Activated CD8-positive, alpha-beta memory T cell treated with anti-CD3 and anti-CD28 coated beads, Interleukin-2, amount 10 ng/mL, durations not matched to agents 7 days and 5 days (primary cell): ENCODE measurements at regions not wholly inside any gene's neighbourhood (a gene's known extent, or its start where the extent isn't known, plus 50 kb on each side); places are given as distances from the start of the nearest gene placed in this dataset.
"Not testable (repeated sequence)": the region's sequence is repeated elsewhere in the genome, so short reads cannot be mapped to it uniquely, and the experiment has no call there.

Experiments
- ATAC-seq: fragments of 150-1000 bp; cut with Tn5 transposase; one replicate; pipeline ENCODE4 v1.10.0; 2021; ENCODE audit warnings: moderate library complexity
- CTCF ChIA-PET: fragments of 350-600 bp; sonication (Branson Sonifier 250); formaldehyde crosslinking; loops from one replicate; lab custom pipeline; 2021; ENCODE audit warnings: antibody characterized with exemption; lab: Charles Lee
- DNase-seq: peaks from one replicate; pipeline ENCODE4 v3.0.0-alpha.2; 2020
- H3K27ac Mint-ChIP-seq: one replicate; pipeline ENCODE4 v1.8.0; 2021; ENCODE audit warnings: mild to moderate bottlenecking, mixed read lengths
- H3K27me3 Mint-ChIP-seq: one replicate; pipeline ENCODE4 v1.8.0; 2021; ENCODE audit warnings: mixed read lengths
- H3K36me3 Mint-ChIP-seq: one replicate; pipeline ENCODE4 v1.8.0; 2021; ENCODE audit warnings: mild to moderate bottlenecking, mixed read lengths
- H3K4me1 Mint-ChIP-seq: one replicate; pipeline ENCODE4 v1.8.0; 2021; ENCODE audit warnings: mixed read lengths
- H3K4me3 Mint-ChIP-seq: one replicate; pipeline ENCODE4 v1.8.0; 2021; ENCODE audit warnings: mild to moderate bottlenecking, moderate library complexity, mixed read lengths
- H3K9me3 Mint-ChIP-seq: one replicate; pipeline ENCODE4 v1.8.0; 2022; ENCODE audit warnings: low read depth, mixed read lengths

GRCh38 chr2:36302911-36303310, 52.7 kb upstream of the CRIM1 start:
- no peak for ATAC-seq
- DNase-seq: no peak
- CTCF ChIA-PET: no interaction called here
- H3K4me3 Mint-ChIP-seq: no peak overlapping the region
- H3K9me3 Mint-ChIP-seq: peaks cover 5% of the 10 kb centered on the region
- H3K27ac Mint-ChIP-seq: no peak overlapping the region
- H3K36me3 Mint-ChIP-seq: peaks cover 2% of the 10 kb centered on the region
- H3K4me1 Mint-ChIP-seq: peaks cover 5% of the 10 kb centered on the region
- no peaks in the 10 kb centered on the region for H3K27me3 Mint-ChIP-seq

GRCh38 chr2:36301843-36302242, 53.7 kb upstream of the CRIM1 start:
- peaks cover 5% of the 10 kb centered on the region for H3K4me1 Mint-ChIP-seq
- ATAC-seq (no peak), DNase-seq (no peak)
- H3K4me3 Mint-ChIP-seq: no peak overlapping the region
- peaks cover 2% of the 10 kb centered on the region for H3K36me3 Mint-ChIP-seq
- peaks cover 5% of the 10 kb centered on the region for H3K9me3 Mint-ChIP-seq
- CTCF ChIA-PET: no interaction called here
- H3K27ac Mint-ChIP-seq: no peak overlapping the region
- H3K27me3 Mint-ChIP-seq: no peaks in the 10 kb centered on the region

- Mint-ChIP-seq H3K27me3 (no peaks in the 10 kb centered on the region), H3K4me3 (no peak overlapping the region), H3K4me1 (peaks cover 5% of the 10 kb centered on the region), H3K36me3 (peaks cover 2% of the 10 kb centered on the region), H3K27ac (no peak overlapping the region), H3K9me3 (peaks cover 5% of the 10 kb centered on the region)
- DNase-seq: no peak
- CTCF ChIA-PET: no interaction called here
- no peak for ATAC-seq
Observed at GRCh38 chr2:36300697-36301096, 54.9 kb upstream of the CRIM1 start.

GRCh38 chr2:36296798-36297197, 58.8 kb upstream of the CRIM1 start:
- H3K27ac Mint-ChIP-seq: no peak overlapping the region
- peaks cover 2% of the 10 kb centered on the region for H3K36me3 Mint-ChIP-seq
- no peaks in the 10 kb centered on the region for H3K27me3 Mint-ChIP-seq
- ATAC-seq (no peak), DNase-seq (no peak)
- CTCF ChIA-PET: no interaction called here
- no peak overlapping the region for H3K4me3 Mint-ChIP-seq
- H3K4me1 Mint-ChIP-seq: peaks cover 11% of the 10 kb centered on the region
- H3K9me3 Mint-ChIP-seq: peaks cover 2% of the 10 kb centered on the region

- CTCF ChIA-PET: interaction anchor here (0.8 kb wide), 1 partner anchor 41 kb away, joined by 4 read pairs; no protein-coding TSS in a partner anchor
Observed at GRCh38 chr2:36294316-36294721, 61.3 kb upstream of the CRIM1 start.

GRCh38 chr2:36290306-36290856, 65.2 kb upstream of the CRIM1 start:
- H3K4me1 Mint-ChIP-seq: peaks cover 15% of the 10 kb centered on the region
- no peak overlapping the region for H3K27ac Mint-ChIP-seq
- H3K9me3 Mint-ChIP-seq: peaks cover 1% of the 10 kb centered on the region
- ATAC-seq: no peak
- no peak for DNase-seq
- H3K36me3 Mint-ChIP-seq: peaks cover 1% of the 10 kb centered on the region
- CTCF ChIA-PET: interaction anchor here (1.3 kb wide), 1 partner anchor 143 kb away, joined by 3 read pairs; no protein-coding TSS in a partner anchor
- no peaks in the 10 kb centered on the region for H3K27me3 Mint-ChIP-seq
- no peak overlapping the region for H3K4me3 Mint-ChIP-seq

More at GRCh38 chr2:36294316-36294721, 61.3 kb upstream of the CRIM1 start:
- ATAC-seq (no peak), DNase-seq (peak; percentile 46)
- H3K27me3 Mint-ChIP-seq: no peaks in the 10 kb centered on the region
- H3K9me3 Mint-ChIP-seq: no peaks in the 10 kb centered on the region
- H3K4me1 Mint-ChIP-seq: peaks cover 7% of the 10 kb centered on the region
- H3K4me3 Mint-ChIP-seq: no peak overlapping the region
- H3K36me3 Mint-ChIP-seq: no peaks in the 10 kb centered on the region
- H3K27ac Mint-ChIP-seq: no peak overlapping the region

- DNase-seq (no peak), ATAC-seq (no peak)
- Mint-ChIP-seq H3K4me3 (no peak overlapping the region), H3K9me3 (peaks cover 3% of the 10 kb centered on the region), H3K27ac (no peak overlapping the region), H3K36me3 (peaks cover 3% of the 10 kb centered on the region), H3K27me3 (no peaks in the 10 kb centered on the region), H3K4me1 (peaks cover 15% of the 10 kb centered on the region)
- CTCF ChIA-PET: no interaction called here
Observed at GRCh38 chr2:36289731-36290130, 65.8 kb upstream of the CRIM1 start.

GRCh38 chr2:36287363-36288275, 68.0 kb upstream of the CRIM1 start:
- peaks cover 4% of the 10 kb centered on the region for H3K36me3 Mint-ChIP-seq
- peaks cover 9% of the 10 kb centered on the region for H3K4me1 Mint-ChIP-seq
- peaks cover 11% of the 10 kb centered on the region for H3K9me3 Mint-ChIP-seq
- H3K4me3 Mint-ChIP-seq: no peak overlapping the region
- no peak for DNase-seq
- H3K27ac Mint-ChIP-seq: no peak overlapping the region
- H3K27me3 Mint-ChIP-seq: no peaks in the 10 kb centered on the region
- CTCF ChIA-PET: interaction anchor here (0.8 to 1.5 kb wide), 3 partner anchors 27 to 150 kb away, joined by 3 read pairs; no protein-coding TSS in a partner anchor
- no peak for ATAC-seq

GRCh38 chr2:36279506-36279905, 76.1 kb upstream of the CRIM1 start:
- H3K4me3 Mint-ChIP-seq, H3K27me3 Mint-ChIP-seq, H3K4me1 Mint-ChIP-seq, H3K27ac Mint-ChIP-seq, DNase-seq, CTCF ChIA-PET, ATAC-seq: not testable (repeated sequence)
- Mint-ChIP-seq H3K9me3 (peaks cover 15% of the 10 kb centered on the region), H3K36me3 (peaks cover 15% of the 10 kb centered on the region)

- DNase-seq: no peak
- no peaks in the 10 kb centered on the region for H3K27me3 Mint-ChIP-seq
Observed at GRCh38 chr2:36277881-36278523, 77.6 kb upstream of the CRIM1 start.

GRCh38 chr2:36277146-36277808, 78.3 kb upstream of the CRIM1 start:
- H3K4me1 Mint-ChIP-seq: peaks cover 4% of the 10 kb centered on the region
- peaks cover 13% of the 10 kb centered on the region for H3K36me3 Mint-ChIP-seq
- H3K27ac Mint-ChIP-seq: no peak overlapping the region
- no peak overlapping the region for H3K4me3 Mint-ChIP-seq
- CTCF ChIA-PET: no interaction called here
- peak; percentile 42 for DNase-seq
- peaks cover 7% of the 10 kb centered on the region for H3K9me3 Mint-ChIP-seq
- H3K27me3 Mint-ChIP-seq: no peaks in the 10 kb centered on the region
- peak; percentile 47 for ATAC-seq

More at GRCh38 chr2:36277881-36278523, 77.6 kb upstream of the CRIM1 start:
- peaks cover 4% of the 10 kb centered on the region for H3K4me1 Mint-ChIP-seq
- no peak overlapping the region for H3K4me3 Mint-ChIP-seq
- H3K9me3 Mint-ChIP-seq: peaks cover 10% of the 10 kb centered on the region
- no peak overlapping the region for H3K27ac Mint-ChIP-seq
- ATAC-seq: no peak
- CTCF ChIA-PET: no interaction called here
- H3K36me3 Mint-ChIP-seq: peaks cover 13% of the 10 kb centered on the region

- ATAC-seq (no peak), DNase-seq (no peak)
- peaks cover 7% of the 10 kb centered on the region for H3K9me3 Mint-ChIP-seq
- no peak overlapping the region for H3K27ac Mint-ChIP-seq
- peaks cover 5% of the 10 kb centered on the region for H3K4me1 Mint-ChIP-seq
- H3K36me3 Mint-ChIP-seq: peaks cover 12% of the 10 kb centered on the region
- CTCF ChIA-PET: no interaction called here
- no peak overlapping the region for H3K4me3 Mint-ChIP-seq
- H3K27me3 Mint-ChIP-seq: no peaks in the 10 kb centered on the region
Observed at GRCh38 chr2:36271266-36271665, 84.3 kb upstream of the CRIM1 start.

GRCh38 chr2:36270758-36271157, 84.8 kb upstream of the CRIM1 start:
- ATAC-seq: no peak
- Mint-ChIP-seq H3K4me3 (no peak overlapping the region), H3K27ac (no peak overlapping the region), H3K4me1 (peaks cover 5% of the 10 kb centered on the region), H3K36me3 (peaks cover 9% of the 10 kb centered on the region), H3K9me3 (peaks cover 7% of the 10 kb centered on the region), H3K27me3 (no peaks in the 10 kb centered on the region)
- CTCF ChIA-PET: interaction anchor here (0.5 kb wide), 1 partner anchor 180 kb away, joined by 3 read pairs; no protein-coding TSS in a partner anchor
- DNase-seq: no peak
